ENCODE measurements at regions not wholly inside any gene's neighbourhood (a gene's known extent, or its start where the extent isn't known, plus 50 kb on each side); places are given as distances from the start of the nearest gene placed in this dataset.

DNA sequence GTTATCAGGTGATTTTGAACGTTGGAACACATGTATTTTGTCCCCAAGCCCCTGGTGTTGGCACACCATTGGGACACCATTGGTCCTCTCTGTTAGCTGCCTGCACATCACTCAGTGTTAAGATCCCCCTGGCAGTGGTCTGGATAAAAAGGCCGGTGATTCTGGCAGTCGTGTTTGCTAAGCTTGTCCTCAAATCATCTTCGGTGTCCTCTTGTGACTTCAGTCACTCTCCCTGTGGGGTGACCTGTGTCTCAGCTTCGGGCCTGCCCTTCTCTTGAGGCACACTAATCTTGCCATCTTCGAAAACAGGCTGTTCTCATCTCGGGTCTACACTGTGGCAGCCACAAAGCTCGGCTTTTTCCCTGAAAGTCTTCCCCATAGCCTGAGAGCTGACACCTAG lies 127.1 kb downstream of the ZIC5 start:
- TF ChIP-seq, protein P1, sequence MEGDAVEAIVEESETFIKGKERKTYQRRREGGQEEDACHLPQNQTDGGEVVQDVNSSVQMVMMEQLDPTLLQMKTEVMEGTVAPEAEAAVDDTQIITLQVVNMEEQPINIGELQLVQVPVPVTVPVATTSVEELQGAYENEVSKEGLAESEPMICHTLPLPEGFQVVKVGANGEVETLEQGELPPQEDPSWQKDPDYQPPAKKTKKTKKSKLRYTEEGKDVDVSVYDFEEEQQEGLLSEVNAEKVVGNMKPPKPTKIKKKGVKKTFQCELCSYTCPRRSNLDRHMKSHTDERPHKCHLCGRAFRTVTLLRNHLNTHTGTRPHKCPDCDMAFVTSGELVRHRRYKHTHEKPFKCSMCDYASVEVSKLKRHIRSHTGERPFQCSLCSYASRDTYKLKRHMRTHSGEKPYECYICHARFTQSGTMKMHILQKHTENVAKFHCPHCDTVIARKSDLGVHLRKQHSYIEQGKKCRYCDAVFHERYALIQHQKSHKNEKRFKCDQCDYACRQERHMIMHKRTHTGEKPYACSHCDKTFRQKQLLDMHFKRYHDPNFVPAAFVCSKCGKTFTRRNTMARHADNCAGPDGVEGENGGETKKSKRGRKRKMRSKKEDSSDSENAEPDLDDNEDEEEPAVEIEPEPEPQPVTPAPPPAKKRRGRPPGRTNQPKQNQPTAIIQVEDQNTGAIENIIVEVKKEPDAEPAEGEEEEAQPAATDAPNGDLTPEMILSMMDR (conservative IDR thresholded peaks at IDR 0.05): no peak
- TF ChIP-seq ZFX (IDR thresholded peaks at IDR 0.05): no peak

All from C4-2B (cell line).